Nucleus accumbens (tissue), 56 donors: ENCODE measurements at regions not wholly inside any gene's neighbourhood (a gene's known extent, or its start where the extent isn't known, plus 50 kb on each side); places are given as distances from the start of the nearest gene placed in this dataset.
"Not testable (repeated sequence)": the region's sequence is repeated elsewhere in the genome, so short reads cannot be mapped to it uniquely, and the experiment has no call there.

Experiments
- DNase-seq, 56 donors: peaks; one replicate each; lab custom pipeline; 2025; lab: John Stamatoyannopoulos, UW

GRCh38 chr12:114201794-114202193 lies 204.2 kb downstream of the TBX5 start:
- DNase-seq = no peak

- no peak for DNase-seq
These were observed 211.0 kb downstream of the TBX5 start for GRCh38 chr12:114194956-114195355.

GRCh38 chr12:114194066-114194465 lies 211.9 kb downstream of the TBX5 start:
- no peak for DNase-seq

- DNase-seq = no peak
These were observed 212.5 kb downstream of the TBX5 start for GRCh38 chr12:114193474-114193873.

GRCh38 chr12:114192549-114192948 lies 213.4 kb downstream of the TBX5 start:
- DNase-seq = no peak

GRCh38 chr12:114192013-114192412 lies 213.9 kb downstream of the TBX5 start:
- DNase-seq = no peak

GRCh38 chr12:114191581-114191980 lies 214.4 kb downstream of the TBX5 start:
- DNase-seq = no peak

GRCh38 chr12:114190971-114191370 lies 215.0 kb downstream of the TBX5 start:
- no peak for DNase-seq

GRCh38 chr12:114189266-114189665 lies 216.7 kb downstream of the TBX5 start:
- DNase-seq = no peak

GRCh38 chr12:114186241-114187002 lies 219.5 kb downstream of the TBX5 start:
- peak in 54 of 56 donors; percentile 20 to 94 (median 74) for DNase-seq

GRCh38 chr12:114185036-114185435 lies 218.9 kb upstream of the RBM19 start:
- DNase-seq = no peak

GRCh38 chr12:114174326-114174725 lies 208.2 kb upstream of the RBM19 start:
- DNase-seq = no peak

- DNase-seq = no peak
These were observed 206.0 kb upstream of the RBM19 start for GRCh38 chr12:114172135-114172534.

- peak in 3 of 56 donors; percentile 7 to 14 (median 9) for DNase-seq
These were observed 201.9 kb upstream of the RBM19 start for GRCh38 chr12:114168061-114168460.

GRCh38 chr12:114167431-114167830 lies 201.3 kb upstream of the RBM19 start:
- no peak for DNase-seq

GRCh38 chr12:114166362-114166761 lies 200.2 kb upstream of the RBM19 start:
- DNase-seq = peak in 42 of 56 donors; percentile 0 to 63 (median 21)

GRCh38 chr12:114165921-114166320 lies 199.8 kb upstream of the RBM19 start:
- no peak for DNase-seq

- DNase-seq = no peak
These were observed 198.2 kb upstream of the RBM19 start for GRCh38 chr12:114164351-114164750.

- DNase-seq = no peak
These were observed 197.6 kb upstream of the RBM19 start for GRCh38 chr12:114163771-114164170.

- no peak for DNase-seq
These were observed 194.3 kb upstream of the RBM19 start for GRCh38 chr12:114160445-114160844.

- DNase-seq = no peak
These were observed 186.8 kb upstream of the RBM19 start for GRCh38 chr12:114152890-114153289.

- no peak for DNase-seq
These were observed 185.9 kb upstream of the RBM19 start for GRCh38 chr12:114152066-114152465.

GRCh38 chr12:114150584-114150983 lies 184.5 kb upstream of the RBM19 start:
- DNase-seq = not testable (repeated sequence)
